ENCODE measurements at regions not wholly inside any gene's neighbourhood (a gene's known extent, or its start where the extent isn't known, plus 50 kb on each side); places are given as distances from the start of the nearest gene placed in this dataset.
"Not testable (repeated sequence)": the region's sequence is repeated elsewhere in the genome, so short reads cannot be mapped to it uniquely, and the experiment has no call there.

DNA sequence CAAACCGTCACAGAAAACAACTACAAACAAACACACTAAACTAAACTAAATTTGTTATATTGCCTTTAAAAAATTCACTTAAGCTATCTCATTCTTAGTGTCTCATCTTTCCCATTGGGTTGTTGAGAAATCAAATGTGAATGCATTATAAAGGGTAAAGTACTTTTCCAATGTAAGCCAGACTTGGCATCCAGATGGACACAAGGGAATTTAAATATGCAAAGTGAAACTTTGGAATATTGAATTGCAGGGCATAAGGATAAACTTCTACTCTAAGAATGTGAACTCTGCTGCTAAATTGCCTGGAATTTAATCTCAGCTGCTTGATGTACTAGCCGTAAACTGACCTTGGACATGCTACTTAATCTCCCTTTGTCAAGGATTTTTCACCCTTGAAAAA lies 1554.6 kb downstream of the CDH8 start:
- DNase-seq: no peak

DNA sequence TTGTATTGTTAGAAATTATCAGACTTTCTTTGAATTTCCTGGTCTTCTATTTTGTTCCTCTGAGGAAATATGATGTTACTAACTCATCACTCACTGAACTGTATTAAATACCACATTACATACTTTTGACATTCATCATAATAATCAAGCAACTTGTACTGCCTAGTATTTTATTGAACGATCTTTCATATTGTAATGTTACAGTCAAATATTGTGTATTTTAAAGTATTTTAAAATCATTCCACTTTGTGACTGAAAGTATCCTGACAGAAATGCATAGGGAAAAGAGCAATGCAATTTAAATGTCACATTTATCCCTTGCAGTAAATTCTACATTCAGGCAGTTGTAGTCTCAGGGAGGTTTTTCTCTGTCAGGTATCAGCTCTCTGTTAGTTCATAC lies 1557.4 kb downstream of the CDH8 start:
- DNase-seq: no peak

DNA sequence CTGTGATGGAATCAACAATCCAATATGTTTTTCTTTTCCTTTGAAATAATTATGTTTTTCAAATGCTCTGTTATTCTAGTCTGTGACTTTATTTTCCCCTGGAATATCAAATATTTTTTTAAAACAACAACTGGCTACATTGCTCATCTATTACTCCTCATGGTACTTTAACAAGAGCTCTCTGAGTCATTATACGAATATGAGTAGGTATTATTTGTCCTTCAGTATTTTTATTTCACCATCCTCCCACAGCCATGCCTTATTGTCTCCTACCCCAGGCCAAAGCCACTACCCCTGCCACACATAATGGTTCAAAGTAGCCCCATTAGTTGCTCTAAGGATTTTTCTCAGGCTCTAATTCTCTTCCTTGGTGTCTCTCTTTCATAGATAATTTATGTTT lies 1572.3 kb downstream of the CDH8 start:
- no peak for DNase-seq

DNA sequence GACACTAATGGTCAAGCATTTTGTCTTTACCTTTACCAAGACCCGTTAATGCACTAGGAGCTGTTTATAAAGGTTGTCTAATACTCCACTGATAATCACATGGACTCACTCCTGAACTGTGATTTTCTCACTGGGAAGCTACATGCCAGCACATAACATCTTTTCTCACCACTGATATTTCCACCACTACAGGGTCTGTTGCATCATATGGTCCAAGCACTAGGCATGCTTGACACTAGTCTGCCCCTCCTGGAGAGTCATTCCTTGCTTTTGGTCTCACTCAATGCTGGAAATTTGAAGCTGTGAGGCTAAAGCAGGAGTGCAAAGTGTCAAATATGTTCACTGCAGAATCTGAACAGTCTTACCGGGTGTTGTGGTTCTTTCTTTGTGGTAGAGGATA lies 1576.8 kb downstream of the CDH8 start:
- no peak for DNase-seq

DNA sequence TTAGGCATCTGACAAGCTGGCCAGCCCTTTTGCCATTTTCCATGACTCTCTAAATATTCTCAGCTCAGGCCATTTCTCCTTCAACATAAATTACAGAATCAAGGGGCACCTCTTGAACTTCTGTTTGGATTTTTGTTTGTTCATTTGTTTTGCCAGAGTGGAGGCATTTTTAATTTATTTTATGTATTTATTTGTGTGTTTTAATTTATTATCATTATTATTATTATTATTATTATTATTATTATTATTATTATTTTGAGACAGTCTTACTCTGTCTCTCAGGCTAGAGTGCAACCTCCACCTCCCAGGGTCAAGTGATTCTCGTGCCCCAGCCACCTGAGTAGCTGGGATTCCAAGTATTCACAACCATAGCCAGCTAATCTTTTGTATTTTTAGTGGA lies 1578.0 kb downstream of the CDH8 start:
- DNase-seq: no peak

DNA sequence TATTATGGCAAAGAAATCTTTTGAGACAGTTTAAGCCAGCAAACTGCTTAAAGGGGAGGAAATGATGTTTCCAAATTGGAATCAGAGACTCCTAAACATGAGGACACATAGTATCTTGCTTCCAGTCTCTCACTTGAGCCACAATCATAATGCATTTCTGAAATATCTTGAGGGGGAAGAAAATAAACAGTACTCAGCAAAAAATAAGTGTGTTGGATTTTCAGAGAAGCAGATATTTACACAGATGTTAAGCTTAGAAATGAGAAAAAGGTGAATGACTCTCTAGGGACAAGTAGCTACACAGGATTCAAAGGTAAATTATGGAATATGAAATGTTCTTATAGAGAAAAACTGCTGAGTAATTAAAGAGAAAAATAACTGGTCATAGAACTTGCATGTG lies 1583.6 kb downstream of the CDH8 start:
- DNase-seq: no peak

DNA sequence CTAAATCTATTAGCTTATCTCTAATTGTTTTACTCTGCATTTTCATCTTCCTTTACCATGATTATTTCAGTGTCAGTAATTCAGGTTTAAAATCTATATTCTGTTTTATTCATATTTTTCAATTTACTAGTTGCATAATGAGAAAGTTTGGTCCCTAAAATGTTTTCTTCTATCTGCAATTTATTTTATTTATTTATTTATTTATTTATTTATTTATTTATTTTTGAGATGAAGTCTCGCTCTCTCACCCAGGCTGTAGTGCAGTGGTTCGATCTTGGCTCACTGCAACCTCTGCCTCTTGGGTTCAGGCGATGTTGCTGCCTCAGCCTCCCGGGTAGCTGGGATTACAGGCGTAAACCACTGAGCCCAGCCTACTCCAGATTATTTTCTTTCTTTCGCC lies 1597.3 kb downstream of the CDH8 start:
- DNase-seq: no peak

DNA sequence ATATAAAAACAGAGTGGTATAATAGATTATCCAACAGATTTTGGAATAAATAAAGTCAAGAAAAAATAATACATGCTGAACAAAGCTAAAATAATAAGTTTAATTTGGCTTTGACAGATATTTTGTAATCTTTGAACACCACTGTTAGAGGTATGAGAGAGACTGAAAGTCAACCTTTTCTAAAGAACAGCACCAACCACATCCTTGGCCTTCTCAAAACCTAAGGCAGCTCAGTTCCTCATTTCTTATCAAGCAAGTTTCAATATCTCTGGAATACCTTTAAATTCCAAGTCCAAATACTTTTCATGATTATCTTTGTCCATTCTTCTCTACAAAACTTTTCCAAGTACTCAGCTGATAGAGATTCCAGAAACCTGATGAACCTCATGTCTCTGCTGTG lies 1603.8 kb downstream of the CDH8 start:
- no peak for DNase-seq

DNA sequence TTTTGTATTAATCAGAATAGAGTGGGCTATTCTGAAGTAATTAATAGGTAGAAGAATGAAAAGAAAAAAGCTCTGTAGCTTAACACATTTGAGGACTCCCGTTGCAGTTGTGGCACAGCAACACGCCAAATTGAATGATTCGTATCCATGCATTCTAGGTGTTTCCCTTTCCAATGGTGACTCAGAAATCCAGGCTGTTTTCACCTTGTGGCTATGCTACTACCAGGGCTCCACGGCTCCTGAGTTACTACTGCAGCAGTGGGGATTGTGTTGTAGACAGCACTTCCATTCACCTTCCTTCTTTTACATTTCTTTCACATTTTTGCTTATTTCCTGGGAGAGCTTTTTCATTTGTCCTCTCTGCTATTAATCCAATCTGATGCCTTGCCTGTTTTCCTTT lies 1616.4 kb downstream of the CDH8 start:
- no peak for DNase-seq

DNA sequence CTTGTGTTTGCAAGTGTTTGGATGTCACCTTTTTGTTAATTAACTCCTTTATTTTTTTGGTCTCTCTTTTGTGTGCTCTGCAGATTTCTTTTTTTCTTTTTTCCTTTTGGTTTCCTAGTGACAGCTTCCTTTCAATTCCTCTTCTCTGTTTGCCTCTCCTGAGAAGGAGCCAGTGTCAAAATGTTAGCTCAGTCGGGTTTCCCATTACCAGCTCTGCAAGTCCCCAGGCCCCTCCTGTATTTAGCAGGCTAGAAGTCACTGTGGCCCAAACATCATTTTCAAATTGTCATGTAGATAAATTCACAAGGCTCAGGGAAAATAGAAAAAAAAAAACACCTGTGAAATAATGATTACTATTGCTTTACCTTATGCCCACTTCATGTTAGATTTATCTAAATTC lies 1621.6 kb downstream of the CDH8 start:
- DNase-seq: no peak

DNA sequence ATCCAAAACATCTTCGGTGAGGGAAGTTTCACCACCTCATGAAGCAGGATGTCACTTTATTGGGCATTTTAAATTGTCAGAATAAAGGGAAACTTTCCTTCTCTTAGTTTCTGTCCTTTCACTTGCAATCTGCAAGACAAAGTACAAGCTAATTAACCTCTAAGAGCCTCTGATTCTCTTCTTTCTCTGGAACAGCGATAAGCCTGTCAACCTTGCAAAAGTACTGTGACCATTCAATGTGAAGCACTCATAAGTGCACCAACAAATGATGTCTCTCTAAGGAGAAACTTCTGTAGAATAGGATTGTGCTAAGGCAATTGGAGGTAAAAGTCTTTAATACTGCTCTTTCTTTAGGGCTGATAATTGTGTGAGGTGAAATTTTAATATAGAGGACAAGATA lies 1622.3 kb downstream of the CDH8 start:
- no peak for DNase-seq

DNA sequence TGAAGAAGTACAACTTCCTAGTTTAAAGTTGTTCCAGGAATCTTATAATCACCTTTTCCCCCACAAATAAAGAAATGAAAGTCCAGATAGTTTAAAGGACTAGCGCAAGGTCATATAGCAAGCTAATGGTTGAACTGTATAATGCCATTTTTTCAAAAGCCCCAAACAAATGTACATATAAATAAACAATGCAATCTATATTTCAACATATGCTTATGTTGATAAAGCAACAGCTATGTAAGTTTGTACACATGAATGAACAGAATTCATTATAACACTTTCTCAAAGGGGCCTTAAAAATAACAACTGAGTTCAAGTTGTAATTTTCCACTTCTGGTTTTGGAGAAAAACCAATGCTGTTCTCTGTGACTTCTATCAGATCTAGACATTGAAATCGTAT lies 1628.6 kb downstream of the CDH8 start:
- no peak for DNase-seq

DNA sequence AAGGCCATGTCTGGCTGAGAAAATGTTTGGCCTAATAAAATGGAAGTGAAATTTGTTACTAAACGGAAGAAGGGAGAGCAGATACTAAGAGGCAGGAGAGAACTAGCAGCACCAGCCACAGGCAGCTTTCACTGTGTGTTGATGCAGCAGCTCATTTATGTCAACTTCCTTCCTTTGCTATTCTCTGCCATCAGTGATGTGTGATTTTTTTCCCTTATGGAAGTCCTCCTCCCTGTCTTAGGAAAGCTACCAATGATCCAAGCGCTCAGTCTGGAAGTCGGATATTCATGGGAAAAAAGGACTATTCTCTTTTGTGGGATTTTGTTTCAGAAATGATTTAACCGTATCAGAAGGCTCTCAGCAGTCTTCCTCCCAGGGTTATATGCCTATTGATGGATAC lies 1629.2 kb downstream of the CDH8 start:
- DNase-seq: no peak

DNA sequence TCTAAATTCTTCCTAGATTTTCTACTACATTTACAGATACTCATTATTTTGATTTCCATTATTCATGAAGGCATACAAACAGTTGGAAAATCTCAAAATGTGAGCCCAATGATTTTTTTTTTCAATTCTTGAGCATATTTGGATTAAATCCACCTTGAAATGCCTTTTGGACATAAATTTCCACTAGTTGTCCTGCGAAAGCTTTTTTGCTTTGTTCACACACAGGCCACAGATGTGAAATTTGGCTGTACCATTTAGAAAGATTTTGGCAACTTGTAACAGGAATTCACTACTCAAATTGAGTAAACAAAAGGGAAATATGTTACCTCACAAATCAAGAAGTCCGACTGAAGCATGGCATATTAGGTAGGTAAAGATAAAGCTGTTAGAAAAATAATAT lies 1631.0 kb downstream of the CDH8 start:
- DNase-seq: no peak

DNA sequence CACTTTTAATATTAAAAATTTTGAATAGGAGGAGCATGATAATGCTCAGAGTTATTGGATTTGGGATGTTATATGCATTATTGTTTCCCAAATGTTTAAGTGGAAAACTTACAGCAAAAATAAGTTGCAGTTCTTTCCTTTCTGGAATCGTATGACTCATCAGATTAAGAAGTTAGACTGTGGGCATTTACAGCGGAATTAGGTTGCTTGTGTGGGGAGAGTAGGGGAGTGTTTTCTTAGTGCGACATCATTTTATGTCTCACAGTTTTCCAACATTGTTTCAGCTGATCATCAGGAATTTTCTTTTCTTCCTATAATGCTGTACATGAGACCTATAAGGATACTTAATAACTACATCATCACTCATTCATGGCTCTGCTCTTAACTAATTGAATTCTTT lies 1631.8 kb downstream of the CDH8 start:
- no peak for DNase-seq

DNA sequence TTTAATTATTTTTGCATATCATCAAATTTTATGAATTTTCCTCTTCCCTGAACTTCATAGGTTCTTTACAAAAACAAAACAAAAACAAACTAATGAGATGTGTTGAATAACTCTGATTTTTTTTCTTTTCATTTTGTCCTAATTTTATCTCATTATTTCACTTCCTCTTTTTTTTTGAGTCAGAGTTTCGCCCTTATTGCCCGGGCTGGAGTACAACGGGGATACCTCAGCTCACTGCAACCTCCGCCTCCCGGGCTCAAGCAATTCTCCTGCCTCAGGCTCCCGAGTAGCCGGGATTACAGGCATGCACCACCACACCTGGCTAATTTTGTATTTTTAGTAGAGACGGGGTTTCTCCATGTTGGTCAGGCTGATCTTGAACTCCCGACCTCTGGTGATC lies 1633.3 kb downstream of the CDH8 start:
- DNase-seq: not testable (repeated sequence)

DNA sequence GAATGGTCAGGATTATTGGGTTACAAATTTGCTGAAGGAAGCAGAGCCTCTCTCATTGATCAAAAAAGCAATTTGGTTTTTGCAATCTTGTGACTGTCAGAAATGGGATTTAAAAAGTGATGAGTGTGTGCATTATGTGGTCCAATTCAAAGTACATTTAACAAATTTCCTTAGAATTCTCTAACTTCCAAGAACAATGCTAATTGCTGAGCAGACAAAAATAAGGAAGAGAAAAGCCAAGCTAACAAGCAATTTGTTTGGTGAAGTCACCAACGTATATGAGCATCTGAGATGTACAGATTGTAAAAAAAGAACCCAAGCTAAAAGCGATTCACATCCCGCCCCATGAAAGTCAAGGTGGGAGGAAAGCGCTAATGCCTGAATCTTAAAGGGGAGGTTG lies 1643.9 kb downstream of the CDH8 start:
- no peak for DNase-seq

DNA sequence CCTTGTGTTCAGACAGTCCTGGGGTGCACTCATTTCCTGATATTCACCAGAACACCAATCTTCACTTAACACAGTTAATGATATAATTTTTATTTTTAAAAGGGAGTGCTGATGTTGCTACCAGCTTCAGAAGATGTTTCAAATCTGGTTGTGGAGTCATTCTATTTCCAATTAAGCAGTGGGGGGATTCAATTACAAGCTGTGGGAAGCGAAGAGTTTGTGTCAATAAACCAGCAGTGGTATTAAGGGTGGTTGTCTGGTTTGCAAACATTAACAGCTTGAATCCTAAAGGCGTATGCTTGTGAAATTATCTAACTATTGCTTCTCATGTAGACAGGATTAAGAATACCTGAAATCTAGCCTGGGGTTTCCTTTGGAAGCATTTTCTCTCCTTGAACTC lies 1637.5 kb upstream of the GOT2 start:
- no peak for DNase-seq

DNA sequence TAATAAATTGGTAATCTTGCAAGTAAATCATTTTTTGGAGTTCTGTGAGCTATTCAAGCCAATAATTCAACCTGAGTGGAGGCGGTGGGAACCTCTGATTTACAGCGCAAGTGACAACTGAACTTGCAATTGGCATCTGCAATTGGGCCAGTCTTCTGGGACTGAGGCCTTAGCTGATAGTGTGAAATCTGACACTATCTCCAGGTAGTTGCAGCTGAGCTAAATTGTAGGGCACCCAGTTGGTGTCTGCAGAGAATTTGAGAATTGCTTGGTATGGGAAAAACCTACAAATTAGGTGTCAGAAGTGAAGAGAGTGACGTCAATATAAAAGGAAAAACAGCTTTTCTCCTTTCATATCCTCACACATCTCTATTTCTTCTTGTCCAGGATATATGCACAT lies 1633.6 kb upstream of the GOT2 start:
- no peak for DNase-seq

DNA sequence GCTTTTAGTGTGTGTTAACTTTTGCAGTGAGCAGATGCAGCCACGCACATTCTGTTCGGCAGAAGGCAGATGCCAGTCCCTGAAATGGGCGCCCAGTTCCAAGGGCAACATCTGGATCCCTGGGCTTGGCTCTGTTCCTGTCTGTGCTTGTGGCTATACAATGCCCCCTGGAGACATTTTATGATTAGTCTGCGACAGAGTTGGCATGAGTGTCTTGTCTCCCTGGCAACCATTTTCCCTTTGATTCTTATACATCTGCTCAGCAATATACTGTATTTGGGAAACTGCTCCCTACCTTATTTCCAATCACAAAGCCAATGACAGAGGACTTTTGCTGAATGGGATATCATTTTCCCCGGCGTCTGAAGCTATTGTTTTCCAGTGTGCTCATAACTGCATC lies 1629.5 kb upstream of the GOT2 start:
- no peak for DNase-seq

DNA sequence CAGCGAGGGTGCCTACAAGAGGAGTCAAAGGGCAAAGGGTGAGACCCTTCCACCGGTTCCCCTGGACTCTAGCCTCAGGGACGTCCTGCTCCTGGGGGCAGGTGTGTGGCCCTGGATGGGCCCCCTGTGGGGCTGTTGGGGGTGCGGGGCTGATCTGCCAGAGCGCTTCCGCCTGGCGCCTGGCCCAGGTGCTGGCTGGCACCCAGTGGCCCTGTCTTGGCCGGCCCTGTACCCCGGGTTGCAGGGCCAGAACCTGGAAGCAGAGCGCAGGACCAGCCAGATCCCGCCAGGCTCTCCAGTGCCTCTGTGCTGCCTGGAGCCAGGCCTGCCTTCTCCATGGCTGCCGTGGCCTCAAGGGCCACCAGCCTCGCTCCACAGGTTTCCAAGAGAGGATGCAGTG lies 1625.8 kb upstream of the GOT2 start:
- not testable (repeated sequence) for DNase-seq

DNA sequence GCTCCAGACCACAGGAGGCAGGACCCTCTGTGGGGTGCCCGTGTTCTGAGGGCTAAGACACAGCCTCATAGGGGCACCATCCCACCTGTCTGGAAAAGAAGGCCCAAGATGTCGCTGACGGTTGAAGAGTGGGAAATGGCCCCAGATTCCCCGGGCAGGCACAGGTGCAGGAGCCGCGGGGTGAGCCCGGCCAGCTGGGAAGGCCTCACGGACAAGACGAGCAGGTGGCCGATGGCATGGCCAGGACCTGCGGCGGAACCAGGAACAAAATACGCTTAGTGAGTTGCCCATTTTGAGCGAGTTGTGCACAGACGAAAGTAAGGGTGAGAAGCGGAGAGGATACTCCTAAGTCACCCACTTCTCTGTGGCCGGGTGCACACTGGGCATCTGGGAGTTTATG lies 1625.3 kb upstream of the GOT2 start:
- DNase-seq: not testable (repeated sequence)

DNA sequence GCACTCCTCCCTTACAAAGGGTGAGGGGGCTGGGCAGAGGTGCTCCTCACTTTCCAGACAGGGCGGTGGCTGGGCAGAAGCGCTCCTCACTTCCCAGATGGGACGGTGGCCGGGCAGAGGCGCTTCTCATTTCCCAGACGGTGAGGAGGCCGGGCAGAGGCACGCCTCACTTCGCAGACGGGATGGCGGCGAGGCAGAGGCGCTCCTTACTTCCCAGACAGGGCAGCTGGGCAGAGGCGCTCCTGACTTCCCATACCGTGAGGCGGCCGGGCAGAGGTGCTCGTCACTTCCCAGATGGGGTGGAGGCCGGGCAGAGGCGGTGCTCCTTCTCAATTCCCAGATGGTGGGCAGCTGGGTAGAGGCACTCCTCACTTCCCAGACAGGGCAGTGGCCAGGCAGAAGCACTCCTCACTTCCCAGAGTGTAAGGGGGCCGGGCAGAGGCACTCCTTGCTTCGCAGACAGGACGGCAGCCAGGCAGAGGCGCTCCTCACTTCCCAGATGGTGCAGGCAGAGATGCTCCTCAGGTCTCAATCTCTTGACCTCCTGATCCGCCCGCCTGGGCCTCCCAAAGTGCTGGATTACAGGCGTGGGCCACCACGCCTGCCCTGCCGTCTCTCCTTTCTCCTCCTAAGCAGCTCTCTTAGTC lies 1623.9 kb upstream of the GOT2 start:
- not testable (repeated sequence) for DNase-seq

DNA sequence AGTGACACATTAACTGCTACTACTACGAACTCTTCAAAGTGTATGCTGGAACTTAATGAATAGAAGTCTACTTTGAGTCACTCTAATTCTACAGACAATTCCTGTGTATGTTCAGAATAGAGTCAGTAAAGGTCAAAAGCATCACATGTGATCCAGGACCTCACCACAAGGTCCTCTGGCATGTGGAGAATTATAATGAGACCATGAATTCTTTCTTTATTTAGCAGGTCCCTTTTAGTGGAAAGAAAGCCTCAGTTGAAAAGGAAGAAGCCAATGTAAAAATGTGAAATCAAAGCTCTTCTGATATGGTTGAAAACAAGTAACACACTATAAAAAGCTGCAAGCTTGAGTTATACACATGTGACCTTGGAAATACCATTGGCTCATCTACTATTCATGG lies 1612.1 kb upstream of the GOT2 start:
- DNase-seq: no peak

DNA sequence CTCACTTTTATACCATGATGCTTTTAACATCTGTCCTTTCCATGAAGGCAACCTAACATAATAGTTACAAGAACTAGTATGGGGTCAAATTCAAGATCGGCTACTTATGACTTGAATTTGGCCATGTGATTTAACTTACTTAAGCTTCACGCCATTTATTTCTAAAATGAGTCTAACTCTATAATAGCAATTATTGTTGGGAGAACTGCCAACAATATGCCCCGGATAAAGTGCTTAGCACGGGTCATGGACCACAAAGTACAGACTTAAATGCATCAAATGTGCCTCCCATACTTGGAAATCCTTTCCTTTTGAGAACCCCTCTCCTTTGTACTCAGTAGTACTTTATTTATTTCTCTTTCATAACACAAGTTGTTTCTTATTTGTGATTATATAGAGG lies 1603.6 kb upstream of the GOT2 start:
- no peak for DNase-seq

DNA sequence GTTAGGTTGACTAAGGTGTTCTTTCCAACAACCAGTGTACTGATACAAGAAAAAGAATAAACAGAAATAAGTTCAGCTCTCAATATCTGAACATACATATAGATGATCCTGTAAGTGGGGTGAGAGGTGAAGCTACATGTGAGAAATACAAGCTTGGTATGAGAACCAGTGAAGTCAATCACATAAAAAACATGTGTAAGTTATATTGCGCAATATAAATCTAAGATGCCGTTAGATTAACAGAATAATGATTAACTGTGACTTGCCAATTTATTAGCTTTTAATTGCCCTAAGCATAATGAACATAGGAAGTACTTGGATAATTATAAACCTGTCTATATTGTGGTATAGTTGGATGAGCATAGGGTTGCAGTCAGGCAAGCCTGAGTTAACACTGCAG lies 1597.1 kb upstream of the GOT2 start:
- DNase-seq: no peak
